Natural killer cell treated with Interleukin-12 subunit alpha and Interleukin-12 subunit beta and Interleukin-15 and Interleukin-18, amount 100 ng/mL, for 72 hours (primary cell): ENCODE measurements at regions not wholly inside any gene's neighbourhood (a gene's known extent, or its start where the extent isn't known, plus 50 kb on each side); places are given as distances from the start of the nearest gene placed in this dataset.
"Not testable (repeated sequence)": the region's sequence is repeated elsewhere in the genome, so short reads cannot be mapped to it uniquely, and the experiment has no call there.

Source experiments
- ATAC-seq, 2 donors: fragments of 150-1000 bp; cut with Tn5 transposase in 1 of 2; sonication (Bioruptor Pico), chemical (Tn5 transposase) in 1 of 2; 2 replicates each; pipeline ENCODE4 v1.10.0; 2021
- DNase-seq: peaks from one replicate; pipeline ENCODE4 v3.0.0; 2022; ENCODE audit warnings: low spot score
- H3K27ac Mint-ChIP-seq, 2 donors: 1 replicate in 1 of 2; 2 replicates in 1 of 2; pipeline ENCODE4 v1.8.0; 2022; ENCODE audit warnings: mixed read lengths in 2 of 2, mild to moderate bottlenecking in 1 of 2, moderate library complexity in 1 of 2
- H3K27me3 Mint-ChIP-seq, 2 donors: 1 replicate in 1 of 2; 2 replicates in 1 of 2; pipeline ENCODE4 v1.8.0; 2022; ENCODE audit warnings: mixed read lengths in 2 of 2
- H3K36me3 Mint-ChIP-seq: one replicate; pipeline ENCODE4 v1.8.0; 2022; ENCODE audit warnings: mixed read lengths
- H3K4me1 Mint-ChIP-seq, 2 donors: 1 replicate in 1 of 2; 2 replicates in 1 of 2; pipeline ENCODE4 v1.8.0; 2022; ENCODE audit warnings: low read depth in 2 of 2, mixed read lengths in 2 of 2, mild to moderate bottlenecking in 1 of 2
- H3K4me3 Mint-ChIP-seq: one replicate; pipeline ENCODE4 v1.8.0; 2022; ENCODE audit warnings: mixed read lengths
- H3K9me3 Mint-ChIP-seq: 2 replicates; pipeline ENCODE4 v1.8.0; 2022; ENCODE audit warnings: mixed read lengths

GRCh38 chr5:104370523-104370922, 807.9 kb upstream of the NUDT12 start:
- Mint-ChIP-seq H3K4me1 (no peaks in the 10 kb centered on the region), H3K27me3 (no peaks in the 10 kb centered on the region), H3K4me3 (no peak overlapping the region), H3K27ac (no peak overlapping the region), H3K9me3 (peaks cover 10% of the 10 kb centered on the region), H3K36me3 (peaks cover 4% of the 10 kb centered on the region)
- no peak for DNase-seq
- ATAC-seq, result no peak

GRCh38 chr5:104367978-104368377, 805.4 kb upstream of the NUDT12 start:
- Mint-ChIP-seq H3K4me1 (no peaks in the 10 kb centered on the region), H3K36me3 (no peaks in the 10 kb centered on the region), H3K27ac (no peak overlapping the region), H3K4me3 (no peak overlapping the region), H3K9me3 (peaks cover 8% of the 10 kb centered on the region), H3K27me3 (no peaks in the 10 kb centered on the region)
- DNase-seq, result no peak
- no peak for ATAC-seq

- Mint-ChIP-seq H3K36me3 (no peaks in the 10 kb centered on the region), H3K27me3 (no peaks in the 10 kb centered on the region), H3K27ac (no peak overlapping the region), H3K4me1 (no peaks in the 10 kb centered on the region), H3K4me3 (no peak overlapping the region), H3K9me3 (no peaks in the 10 kb centered on the region)
- DNase-seq (no peak), ATAC-seq (no peak)
Measured at GRCh38 chr5:104363567-104363966, 801.0 kb upstream of the NUDT12 start.

GRCh38 chr5:104361932-104362331, 799.3 kb upstream of the NUDT12 start:
- Mint-ChIP-seq H3K4me3 (no peak overlapping the region), H3K36me3 (no peaks in the 10 kb centered on the region), H3K27ac (no peak overlapping the region), H3K27me3 (no peaks in the 10 kb centered on the region), H3K9me3 (peaks cover 3% of the 10 kb centered on the region), H3K4me1 (no peaks in the 10 kb centered on the region)
- ATAC-seq, result no peak
- no peak for DNase-seq

GRCh38 chr5:104355350-104355749, 792.8 kb upstream of the NUDT12 start:
- Mint-ChIP-seq H3K4me3 (no peak overlapping the region), H3K27ac (no peak overlapping the region), H3K9me3 (peaks cover 8% of the 10 kb centered on the region), H3K36me3 (no peaks in the 10 kb centered on the region), H3K27me3 (no peaks in the 10 kb centered on the region), H3K4me1 (no peaks in the 10 kb centered on the region)
- DNase-seq, result no peak
- ATAC-seq, result no peak

GRCh38 chr5:104353371-104353770, 790.8 kb upstream of the NUDT12 start:
- Mint-ChIP-seq H3K27ac (no peak overlapping the region), H3K4me3 (no peak overlapping the region), H3K4me1 (no peaks in the 10 kb centered on the region), H3K27me3 (no peaks in the 10 kb centered on the region), H3K36me3 (no peaks in the 10 kb centered on the region), H3K9me3 (peaks cover 12% of the 10 kb centered on the region)
- DNase-seq, result no peak
- ATAC-seq, result no peak

GRCh38 chr5:104352954-104353353, 790.4 kb upstream of the NUDT12 start:
- Mint-ChIP-seq H3K4me3 (no peak overlapping the region), H3K36me3 (no peaks in the 10 kb centered on the region), H3K27me3 (no peaks in the 10 kb centered on the region), H3K4me1 (no peaks in the 10 kb centered on the region), H3K27ac (no peak overlapping the region), H3K9me3 (peaks cover 12% of the 10 kb centered on the region)
- ATAC-seq (no peak), DNase-seq (no peak)

- Mint-ChIP-seq H3K4me3 (no peak overlapping the region), H3K27ac (no peak overlapping the region), H3K36me3 (no peaks in the 10 kb centered on the region), H3K27me3 (no peaks in the 10 kb centered on the region), H3K4me1 (no peaks in the 10 kb centered on the region), H3K9me3 (peaks cover 5% of the 10 kb centered on the region)
- no peak for DNase-seq
- no peak for ATAC-seq
Measured at GRCh38 chr5:104347119-104347708, 784.6 kb upstream of the NUDT12 start.

- no peaks in the 10 kb centered on the region for H3K36me3 Mint-ChIP-seq
- no peaks in the 10 kb centered on the region for H3K27me3 Mint-ChIP-seq
- ATAC-seq, result no peak
- H3K27ac Mint-ChIP-seq, result no peak overlapping the region
- no peaks in the 10 kb centered on the region for H3K4me1 Mint-ChIP-seq
- H3K9me3 Mint-ChIP-seq, result peaks cover 7% of the 10 kb centered on the region
- DNase-seq, result no peak
- no peak overlapping the region for H3K4me3 Mint-ChIP-seq
Measured at GRCh38 chr5:104345222-104346016, 782.8 kb upstream of the NUDT12 start.

- no peak for ATAC-seq
- no peak for DNase-seq
- Mint-ChIP-seq H3K9me3 (peaks cover 11% of the 10 kb centered on the region), H3K27me3 (no peaks in the 10 kb centered on the region), H3K36me3 (no peaks in the 10 kb centered on the region), H3K4me1 (no peaks in the 10 kb centered on the region), H3K27ac (no peak overlapping the region), H3K4me3 (no peak overlapping the region)
Measured at GRCh38 chr5:104344809-104345208, 782.2 kb upstream of the NUDT12 start.

- no peak for DNase-seq
- no peaks in the 10 kb centered on the region for H3K27me3 Mint-ChIP-seq
- H3K9me3 Mint-ChIP-seq, result peaks cover 23% of the 10 kb centered on the region
- H3K4me1 Mint-ChIP-seq, result no peaks in the 10 kb centered on the region
- H3K36me3 Mint-ChIP-seq, result no peaks in the 10 kb centered on the region
- H3K4me3 Mint-ChIP-seq, result no peak overlapping the region
- no peak for ATAC-seq
- no peak overlapping the region for H3K27ac Mint-ChIP-seq
Measured at GRCh38 chr5:104327801-104328200, 765.2 kb upstream of the NUDT12 start.

GRCh38 chr5:104326966-104327365, 764.4 kb upstream of the NUDT12 start:
- no peak for DNase-seq
- H3K4me3 Mint-ChIP-seq, result no peak overlapping the region
- H3K36me3 Mint-ChIP-seq, result no peaks in the 10 kb centered on the region
- no peak overlapping the region for H3K27ac Mint-ChIP-seq
- no peaks in the 10 kb centered on the region for H3K27me3 Mint-ChIP-seq
- no peaks in the 10 kb centered on the region for H3K4me1 Mint-ChIP-seq
- ATAC-seq, result no peak
- H3K9me3 Mint-ChIP-seq, result peaks cover 17% of the 10 kb centered on the region

GRCh38 chr5:104325356-104325755, 762.8 kb upstream of the NUDT12 start:
- no peak overlapping the region for H3K27ac Mint-ChIP-seq
- H3K27me3 Mint-ChIP-seq, result no peaks in the 10 kb centered on the region
- no peak for DNase-seq
- peaks cover 15% of the 10 kb centered on the region for H3K9me3 Mint-ChIP-seq
- H3K36me3 Mint-ChIP-seq, result no peaks in the 10 kb centered on the region
- no peaks in the 10 kb centered on the region for H3K4me1 Mint-ChIP-seq
- no peak for ATAC-seq
- H3K4me3 Mint-ChIP-seq, result no peak overlapping the region

- H3K4me3 Mint-ChIP-seq, H3K27me3 Mint-ChIP-seq, ATAC-seq, DNase-seq, H3K27ac Mint-ChIP-seq, H3K4me1 Mint-ChIP-seq, H3K36me3 Mint-ChIP-seq, H3K9me3 Mint-ChIP-seq: not testable (repeated sequence)
Measured at GRCh38 chr5:104316676-104317075, 754.1 kb upstream of the NUDT12 start.

- Mint-ChIP-seq H3K36me3 (no peaks in the 10 kb centered on the region), H3K4me1 (no peaks in the 10 kb centered on the region), H3K9me3 (peaks cover 7% of the 10 kb centered on the region), H3K4me3 (no peak overlapping the region), H3K27me3 (no peaks in the 10 kb centered on the region), H3K27ac (no peak overlapping the region)
- no peak for DNase-seq
- ATAC-seq, result no peak
Measured at GRCh38 chr5:104312481-104312880, 749.9 kb upstream of the NUDT12 start.
